GM03348 (cell line): ENCODE measurements at regions not wholly inside any gene's neighbourhood (a gene's known extent, or its start where the extent isn't known, plus 50 kb on each side); places are given as distances from the start of the nearest gene placed in this dataset.
A peak's percentile ranks its signal among the peaks of the same experiment; 100 is the strongest.

ENCODE experiments used
- DNase-seq: peaks from one replicate; pipeline ENCODE4 v3.0.0; 2012; ENCODE audit warnings: low spot score

DNA sequence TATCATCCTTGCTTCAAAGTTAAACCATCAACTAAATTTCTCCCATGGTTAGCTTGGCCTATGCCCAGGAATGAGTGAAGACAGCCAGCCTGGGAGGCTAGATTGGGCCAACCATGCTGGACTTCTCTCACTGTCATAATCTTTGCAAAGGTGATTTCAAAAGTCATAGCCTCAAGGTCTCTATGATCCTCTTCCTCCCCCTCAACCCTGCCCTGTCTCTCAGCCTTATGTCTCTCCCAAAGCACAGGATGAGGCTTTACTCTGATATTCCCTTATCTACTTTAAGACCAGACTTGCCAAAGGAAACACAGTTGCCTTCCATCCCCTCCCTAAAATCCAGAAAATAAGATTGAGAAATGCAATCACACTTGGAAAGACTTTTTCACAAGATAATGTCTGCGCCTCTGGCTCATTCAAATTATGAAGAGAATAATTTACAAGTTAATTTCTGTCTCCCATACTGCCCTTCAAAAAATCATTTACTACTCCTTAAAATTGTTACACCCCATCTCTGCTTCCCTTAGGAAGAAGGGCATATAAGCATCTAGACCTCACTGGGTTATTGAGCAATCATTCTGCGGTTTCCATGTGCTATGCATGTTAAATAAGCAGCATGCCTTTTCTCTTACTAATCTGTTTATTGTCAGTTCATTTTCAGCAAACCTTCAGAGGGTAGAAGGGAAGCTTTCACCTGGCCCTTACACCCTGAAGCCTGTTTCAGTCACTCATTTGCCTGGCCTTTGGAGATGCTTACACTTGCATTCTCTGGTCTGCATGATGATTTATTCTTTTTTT lies 113.8 kb upstream of the ANKRD55 start:
- DNase-seq = peak; percentile 61

DNA sequence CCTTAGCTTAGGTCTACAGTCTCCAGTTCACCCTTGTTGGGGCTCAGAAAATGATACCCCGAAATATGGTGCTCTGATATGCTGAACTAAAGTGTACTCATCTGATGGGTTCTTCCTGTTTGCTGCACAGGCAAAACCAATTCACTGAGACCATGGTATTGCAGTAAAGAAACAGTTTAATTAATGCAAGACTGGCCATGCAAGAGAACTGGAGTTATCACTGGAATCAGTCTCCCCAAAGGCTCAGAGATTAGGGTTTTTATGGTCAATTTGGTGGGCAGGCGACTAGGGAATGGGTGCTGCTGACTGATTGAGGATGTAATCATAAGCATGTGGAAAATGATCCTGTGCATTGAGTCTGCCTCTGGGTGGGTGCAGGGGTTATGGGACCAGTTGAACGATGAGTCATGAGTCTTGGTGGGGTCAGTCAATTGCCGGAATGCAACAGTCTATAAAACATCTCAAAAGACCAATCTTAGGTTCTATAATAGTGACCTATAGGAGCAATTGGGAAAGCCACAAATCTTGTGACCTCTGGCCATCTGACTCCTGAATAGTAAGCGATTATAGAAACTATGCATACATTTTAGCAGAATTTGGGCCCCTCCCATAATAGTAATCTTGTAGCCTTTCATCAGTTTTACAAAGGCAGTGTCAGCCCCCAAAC lies 113.0 kb upstream of the ANKRD55 start:
- DNase-seq = no peak

DNA sequence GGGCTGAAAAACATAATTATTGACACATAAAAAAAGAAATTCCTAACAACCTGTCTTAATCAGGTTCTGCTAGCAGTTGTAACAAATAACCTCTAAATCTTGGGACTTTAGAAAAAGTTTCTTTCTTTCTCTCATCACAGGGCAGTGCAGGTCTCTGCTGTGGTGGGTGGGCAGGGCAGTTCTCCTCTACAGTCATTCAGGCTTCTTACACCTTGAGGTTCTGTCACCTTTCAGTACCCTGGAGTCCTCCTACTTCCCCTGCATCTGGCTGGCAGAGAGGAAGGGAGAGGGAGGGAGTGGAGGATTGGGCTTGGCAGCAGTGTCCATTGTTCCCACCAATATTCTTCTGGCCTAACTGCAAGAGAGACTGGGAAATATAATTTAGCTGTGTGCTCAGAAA lies 112.2 kb upstream of the ANKRD55 start:
- DNase-seq = no peak

DNA sequence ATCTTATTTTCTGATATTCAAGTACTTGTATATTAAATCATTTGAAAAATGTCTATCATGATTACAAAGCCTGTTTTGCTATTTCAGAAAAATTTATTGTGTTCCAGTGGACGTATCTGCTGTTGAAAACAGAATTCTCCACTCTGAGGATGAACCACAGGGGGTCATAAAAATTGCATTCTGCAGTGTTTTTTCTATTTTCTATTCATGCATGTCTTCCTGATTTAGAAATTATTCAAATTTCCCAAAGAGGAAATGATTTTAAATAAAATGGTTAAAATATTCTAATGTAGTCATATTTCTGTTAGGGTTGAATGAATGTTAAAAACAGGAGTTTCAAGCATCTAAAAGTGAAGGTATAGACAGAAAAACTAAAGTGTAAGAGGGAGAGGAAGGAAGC lies 111.5 kb upstream of the ANKRD55 start:
- DNase-seq = no peak

DNA sequence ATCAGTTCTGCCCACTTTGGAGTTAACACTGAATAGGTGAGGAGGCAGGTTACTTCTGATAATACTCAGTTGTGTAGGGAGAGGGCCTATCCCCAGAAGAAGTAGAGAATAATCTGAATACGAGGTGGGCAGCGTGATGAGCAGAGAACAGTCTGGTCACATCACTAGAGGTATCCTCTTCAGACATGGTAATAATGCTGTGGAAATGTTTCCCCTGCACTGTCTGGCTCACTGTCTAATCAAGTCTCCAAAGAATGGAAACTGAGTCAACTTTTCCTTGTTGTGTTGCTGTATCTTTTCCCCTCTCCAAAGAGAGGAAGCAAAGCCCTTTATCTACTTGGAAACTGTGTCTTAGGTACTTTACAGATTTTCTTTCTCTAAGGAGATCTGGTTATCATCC lies 110.9 kb upstream of the ANKRD55 start:
- no peak for DNase-seq

DNA sequence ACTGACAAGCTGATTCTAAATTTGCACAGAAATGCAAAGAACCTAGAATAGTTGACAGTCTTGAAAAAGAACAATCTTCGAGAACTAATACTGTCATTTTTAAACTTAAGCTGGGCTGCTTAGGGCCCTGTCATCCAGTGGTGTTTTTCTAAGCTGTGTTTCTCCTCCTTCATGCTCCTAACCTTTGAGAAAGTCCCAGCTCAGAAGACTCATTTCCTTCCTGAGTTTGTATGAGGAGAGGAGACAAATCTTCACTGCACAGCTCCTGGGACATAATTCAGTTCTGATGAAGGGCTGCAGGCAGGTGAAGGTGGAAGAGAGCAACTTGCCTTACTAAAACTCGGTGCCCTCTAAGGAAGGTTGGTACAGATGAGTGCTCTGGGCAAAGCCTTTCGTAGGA lies 109.5 kb upstream of the ANKRD55 start:
- no peak for DNase-seq

DNA sequence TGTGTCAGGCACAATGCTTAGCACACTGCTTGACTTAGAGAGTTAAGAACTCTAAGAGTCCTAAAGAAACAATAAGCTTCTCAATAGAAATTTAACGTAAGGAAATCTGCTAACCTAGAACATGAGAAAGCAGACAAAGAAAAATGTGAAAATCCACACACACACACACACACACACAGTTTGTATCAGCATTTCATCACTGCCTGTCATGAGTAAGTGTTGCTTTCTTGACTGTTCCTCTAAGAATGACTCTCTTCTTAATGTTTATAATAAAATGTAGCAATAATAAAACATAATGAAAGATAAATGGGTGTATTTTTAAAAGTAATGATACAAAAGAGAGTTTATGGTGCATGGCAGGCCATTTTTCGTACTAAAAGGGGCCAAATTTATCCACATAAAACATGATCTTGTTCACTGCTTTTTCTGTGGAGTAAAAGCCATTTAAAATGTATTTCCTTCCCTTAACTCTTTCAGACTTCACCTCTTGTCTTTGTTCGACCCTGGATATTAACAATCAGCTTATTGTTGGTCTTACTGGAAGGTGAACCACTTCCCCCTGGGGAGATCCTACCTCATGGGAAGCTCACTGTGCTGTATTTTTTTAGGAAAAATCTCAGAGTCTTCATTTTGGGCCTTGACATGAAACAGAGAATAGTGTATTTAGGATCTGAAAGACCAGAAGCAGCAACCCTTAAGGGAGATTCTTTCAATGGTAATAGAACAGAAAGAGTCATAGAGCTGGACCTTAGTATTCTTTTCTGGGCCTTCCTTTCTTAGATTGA lies 107.3 kb upstream of the ANKRD55 start:
- DNase-seq = no peak

DNA sequence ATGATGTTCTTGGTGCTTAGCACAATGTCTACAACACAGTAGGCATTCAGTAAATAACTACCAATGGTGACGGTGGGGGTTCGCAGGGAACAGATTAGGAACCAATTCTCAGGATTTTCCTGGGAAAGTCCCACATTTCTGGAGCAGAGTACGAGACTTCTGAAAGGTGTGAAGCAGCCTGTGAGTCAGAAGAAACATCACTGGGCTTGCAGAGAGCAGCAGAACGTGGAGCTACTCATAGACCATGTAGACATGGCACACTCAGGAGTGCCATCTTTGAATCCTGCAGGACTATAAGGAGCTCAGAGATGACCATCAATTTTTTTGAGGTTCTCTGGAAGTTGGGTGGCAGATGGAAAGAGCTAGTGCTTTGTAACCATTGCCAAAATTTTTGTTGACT lies 106.6 kb upstream of the ANKRD55 start:
- DNase-seq = no peak

DNA sequence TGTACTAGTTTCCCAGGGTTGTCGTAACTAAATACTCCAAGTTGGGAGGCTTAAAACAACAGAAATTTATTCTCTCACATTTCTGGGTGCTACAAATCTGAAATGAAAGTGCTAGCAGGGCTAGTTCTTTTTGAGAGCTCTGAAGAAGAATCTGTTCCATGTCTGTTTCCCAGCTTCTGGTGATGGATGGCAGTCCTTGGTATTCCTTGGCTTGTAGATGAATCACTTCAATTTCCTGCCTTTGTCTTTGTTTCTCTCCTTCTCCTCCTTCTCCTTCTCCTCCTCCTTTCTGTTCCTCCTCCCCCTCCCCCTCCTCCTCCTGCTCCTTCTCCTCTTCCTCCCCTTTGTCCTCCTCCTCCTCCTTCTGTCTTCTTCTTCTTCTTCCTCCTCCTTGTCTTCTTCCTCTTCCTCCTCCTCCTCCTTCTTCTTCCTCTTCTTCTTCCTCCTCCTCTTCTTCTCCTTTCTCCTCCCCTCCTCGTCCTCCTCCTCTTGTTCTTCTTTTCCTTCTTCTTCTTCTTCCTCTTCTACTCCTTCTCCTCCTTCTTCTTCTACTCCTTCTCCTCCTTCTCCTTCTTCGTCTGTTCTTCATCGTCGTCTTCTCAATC lies 104.7 kb upstream of the ANKRD55 start:
- DNase-seq = no peak

DNA sequence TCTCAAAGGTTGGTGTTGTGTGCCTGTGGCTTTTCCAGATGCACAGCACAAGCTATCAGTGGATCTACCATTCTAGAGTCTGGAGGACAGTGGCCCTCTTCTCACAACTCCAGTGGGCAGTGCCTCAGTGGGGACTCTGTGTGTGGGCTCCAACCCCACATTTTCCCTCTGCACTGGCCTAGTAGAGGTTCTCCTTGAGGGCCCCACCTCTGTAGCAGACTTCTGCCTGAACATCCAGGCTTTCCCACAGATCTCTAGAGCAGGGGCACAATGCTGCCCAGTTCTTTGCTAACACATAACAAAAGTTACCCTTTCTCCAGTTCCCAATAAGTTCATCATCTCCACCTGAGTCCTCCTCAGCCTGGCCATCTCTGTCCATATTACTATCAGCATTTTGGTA lies 102.1 kb upstream of the ANKRD55 start:
- DNase-seq = no peak

DNA sequence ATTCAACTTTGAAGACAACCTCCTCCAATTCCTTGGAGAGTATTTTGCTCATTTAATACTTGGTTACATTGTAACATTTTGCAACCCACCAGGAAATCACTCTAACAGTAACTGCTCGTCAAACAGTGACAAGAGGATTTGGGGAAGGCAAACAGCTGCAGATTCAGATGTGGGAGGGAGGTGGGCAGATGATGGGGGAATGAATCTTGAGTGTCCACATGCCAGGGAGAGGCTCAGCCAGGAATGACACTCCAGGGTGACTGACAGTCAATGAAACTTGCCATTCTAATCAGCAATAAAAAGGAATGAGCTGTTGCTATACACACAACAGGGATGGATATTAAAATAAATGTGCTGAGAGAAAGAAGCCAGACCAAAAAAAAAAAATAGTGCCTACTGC lies 97.7 kb upstream of the ANKRD55 start:
- no peak for DNase-seq

DNA sequence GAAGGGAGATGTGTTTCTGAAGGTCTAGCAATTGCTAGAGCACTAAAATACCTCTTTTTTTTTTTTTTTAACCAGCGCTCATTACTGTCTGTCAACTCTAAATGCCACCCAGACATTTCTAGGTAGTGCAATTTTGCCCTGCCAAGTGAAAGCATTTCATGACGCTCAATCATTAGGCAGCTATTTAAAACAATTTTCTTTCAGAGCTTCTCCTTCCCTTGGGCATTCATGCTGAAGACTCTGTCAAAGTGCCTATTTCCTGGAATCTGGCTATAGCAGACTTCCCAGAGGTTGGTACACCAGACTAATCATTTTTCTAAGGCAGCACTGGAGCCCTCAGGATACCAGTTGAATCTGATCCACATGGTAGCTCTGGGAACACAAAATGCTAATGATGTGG lies 97.0 kb upstream of the ANKRD55 start:
- no peak for DNase-seq

DNA sequence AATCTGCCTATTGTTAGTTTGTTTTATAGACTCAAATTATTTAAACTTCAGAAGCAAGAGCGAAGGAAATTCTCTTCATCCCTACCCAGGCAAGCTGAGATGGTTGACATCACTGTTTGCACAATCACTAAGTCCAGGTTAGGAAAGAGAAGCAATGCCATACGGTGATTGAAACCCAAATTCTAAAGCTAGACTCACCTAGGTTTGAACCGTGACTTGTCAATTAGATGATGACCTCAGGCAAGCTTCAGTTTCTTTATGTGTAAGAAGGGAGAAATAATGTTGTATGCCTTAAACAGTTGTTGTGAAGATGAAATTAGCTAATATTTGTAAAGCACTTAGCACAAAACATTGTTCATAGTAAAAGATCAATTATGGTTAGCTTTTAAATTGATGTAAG lies 96.5 kb upstream of the ANKRD55 start:
- DNase-seq = no peak

DNA sequence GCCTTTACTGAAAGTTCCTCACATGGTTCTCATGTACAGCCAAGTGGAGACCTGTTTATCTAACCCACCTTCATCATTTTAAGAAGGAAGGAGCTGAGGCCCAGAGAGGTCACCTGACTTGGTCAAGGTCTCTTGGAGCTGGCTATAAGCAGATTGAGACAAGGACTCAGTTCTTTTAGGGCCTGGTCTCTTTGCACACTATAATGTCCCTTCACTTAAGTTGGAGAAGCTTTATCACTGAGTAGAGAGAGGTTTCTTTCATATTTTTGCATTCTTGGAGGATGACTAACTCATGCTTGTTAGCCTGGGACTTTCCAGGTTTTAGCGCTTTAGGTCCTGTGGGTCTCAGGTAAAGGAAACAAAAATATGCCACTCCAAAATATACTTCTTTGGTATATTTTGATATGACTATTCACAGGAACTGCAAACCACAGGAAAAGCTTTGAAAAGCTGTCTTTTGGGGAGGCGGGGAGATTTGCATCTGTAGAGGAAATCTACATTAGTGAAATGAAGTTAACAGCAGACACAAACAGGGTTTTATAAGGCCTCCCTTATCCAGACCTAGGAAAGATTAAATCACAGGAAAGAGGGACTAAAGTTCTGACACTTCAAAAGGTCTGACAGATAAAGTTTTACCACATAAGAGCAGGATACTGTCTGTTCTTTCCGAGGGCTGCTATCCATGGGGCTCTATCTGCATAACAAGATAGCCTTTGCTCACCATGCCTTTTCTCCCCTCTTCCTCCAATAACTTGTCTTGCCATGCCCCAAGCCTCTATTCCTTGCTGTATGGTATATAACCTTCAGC lies 95.8 kb upstream of the ANKRD55 start:
- DNase-seq = no peak

DNA sequence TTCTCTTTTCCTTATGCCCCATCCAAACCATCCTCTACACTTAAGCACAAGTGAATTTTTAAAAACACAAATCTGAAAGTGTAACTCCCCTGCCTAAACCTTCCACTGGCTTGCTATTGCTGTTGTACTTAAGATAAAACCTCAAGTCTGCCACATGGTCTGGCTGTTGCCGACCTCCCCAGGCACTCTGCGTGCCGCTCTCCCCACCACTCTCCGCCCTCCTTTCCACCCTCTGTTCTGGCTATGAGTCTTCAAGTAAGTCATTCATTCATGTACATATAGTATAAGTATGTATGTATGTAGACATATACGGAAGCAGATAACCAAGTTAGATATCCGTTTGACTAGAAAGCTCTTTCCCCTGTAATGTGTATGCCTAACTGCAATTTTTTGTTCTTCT lies 94.7 kb upstream of the ANKRD55 start:
- DNase-seq = no peak

DNA sequence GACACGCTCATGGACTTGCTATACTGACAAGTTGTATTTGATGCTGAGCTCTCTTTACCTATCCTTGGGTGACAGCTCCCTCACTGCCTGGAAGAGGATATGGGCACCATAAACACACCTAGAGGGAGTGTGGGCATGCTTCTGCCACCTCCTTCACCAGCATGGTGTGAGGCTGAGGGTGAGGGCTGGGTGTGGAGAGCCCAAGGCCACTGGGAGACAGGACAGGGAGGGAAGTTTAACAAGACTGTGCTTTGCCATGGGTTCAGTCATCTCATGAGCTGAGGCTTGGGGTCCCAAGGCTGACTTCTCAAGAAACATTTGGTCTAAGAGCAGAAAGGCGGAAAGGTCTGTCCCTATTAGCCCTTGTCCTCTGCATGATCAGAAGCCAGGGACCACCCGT lies 93.6 kb upstream of the ANKRD55 start:
- no peak for DNase-seq

DNA sequence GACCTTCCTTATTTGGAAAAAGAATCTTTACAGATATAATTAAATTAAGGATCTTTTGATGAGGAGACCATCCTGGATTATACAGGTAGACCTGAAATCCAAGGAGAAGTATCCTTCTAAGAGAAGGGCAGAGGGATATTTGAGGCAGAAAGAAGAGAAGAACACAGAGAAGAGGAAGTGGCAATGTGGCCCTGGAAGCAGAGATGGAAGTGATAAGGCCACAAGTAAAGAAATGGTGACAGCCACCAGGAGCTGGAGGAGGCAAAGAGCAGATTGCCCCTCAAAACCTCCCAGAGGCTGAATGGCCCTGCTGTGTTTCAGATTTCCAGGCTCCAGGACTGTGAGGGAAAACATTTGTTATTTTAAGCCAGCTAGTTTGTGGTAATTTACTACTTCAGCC lies 93.0 kb upstream of the ANKRD55 start:
- DNase-seq = no peak

DNA sequence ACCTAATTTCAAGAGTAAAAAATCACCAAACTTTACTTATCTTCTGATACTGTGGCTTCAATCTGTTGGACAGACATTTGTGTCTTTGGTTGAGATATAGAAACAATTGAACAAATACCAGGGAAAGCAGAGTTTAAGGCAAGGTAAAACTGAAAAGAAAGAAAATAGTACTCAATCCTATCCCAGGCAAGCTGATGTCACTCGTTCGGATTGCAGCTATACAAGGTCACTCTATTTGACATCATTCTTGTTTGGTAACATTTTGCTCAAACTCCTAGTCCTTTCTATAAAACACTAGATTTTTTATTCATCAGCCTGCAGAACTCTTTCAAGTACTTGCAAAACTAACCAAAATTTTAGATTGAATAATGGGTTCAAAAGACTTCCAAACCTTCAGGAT lies 91.9 kb upstream of the ANKRD55 start:
- DNase-seq = no peak

DNA sequence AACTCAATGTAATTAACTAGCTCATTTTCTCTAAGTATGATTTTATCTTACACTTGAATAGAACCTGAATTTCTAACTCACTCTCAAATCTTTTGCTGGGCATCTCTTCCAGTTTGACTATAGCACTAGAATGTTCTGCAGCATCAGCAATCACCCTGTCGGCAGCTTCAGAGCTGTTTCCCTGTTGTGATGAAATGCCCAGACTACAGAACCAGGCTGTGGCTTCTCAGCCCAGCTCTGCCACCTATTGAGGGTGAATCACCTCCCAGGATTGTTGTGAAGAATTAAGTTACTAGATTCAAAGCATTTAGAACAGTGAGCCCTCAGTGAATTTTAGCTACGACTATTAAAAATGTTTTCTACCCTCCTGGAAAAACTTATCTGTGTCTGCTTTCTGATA lies 90.4 kb upstream of the ANKRD55 start:
- DNase-seq = peak; percentile 55

DNA sequence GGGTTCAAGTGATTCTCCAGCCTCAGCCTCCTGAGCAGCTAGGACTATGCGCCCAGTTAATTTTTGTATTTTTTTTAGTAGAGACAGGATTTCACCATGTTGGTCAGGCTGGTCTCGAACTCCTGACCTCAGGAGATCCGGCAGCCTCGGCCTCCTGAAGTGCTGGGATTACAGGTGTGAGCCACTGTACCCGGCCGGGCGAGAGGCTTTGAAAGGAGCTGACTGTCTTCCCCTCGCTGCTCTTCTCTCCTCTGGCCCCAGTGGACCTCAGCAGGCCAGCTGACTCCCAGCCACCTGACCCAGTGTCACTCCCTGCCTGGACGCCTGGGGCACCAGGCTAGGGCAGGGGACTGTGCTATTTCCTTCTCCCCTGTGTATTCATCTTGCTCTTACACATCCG lies 89.5 kb upstream of the ANKRD55 start:
- no peak for DNase-seq

DNA sequence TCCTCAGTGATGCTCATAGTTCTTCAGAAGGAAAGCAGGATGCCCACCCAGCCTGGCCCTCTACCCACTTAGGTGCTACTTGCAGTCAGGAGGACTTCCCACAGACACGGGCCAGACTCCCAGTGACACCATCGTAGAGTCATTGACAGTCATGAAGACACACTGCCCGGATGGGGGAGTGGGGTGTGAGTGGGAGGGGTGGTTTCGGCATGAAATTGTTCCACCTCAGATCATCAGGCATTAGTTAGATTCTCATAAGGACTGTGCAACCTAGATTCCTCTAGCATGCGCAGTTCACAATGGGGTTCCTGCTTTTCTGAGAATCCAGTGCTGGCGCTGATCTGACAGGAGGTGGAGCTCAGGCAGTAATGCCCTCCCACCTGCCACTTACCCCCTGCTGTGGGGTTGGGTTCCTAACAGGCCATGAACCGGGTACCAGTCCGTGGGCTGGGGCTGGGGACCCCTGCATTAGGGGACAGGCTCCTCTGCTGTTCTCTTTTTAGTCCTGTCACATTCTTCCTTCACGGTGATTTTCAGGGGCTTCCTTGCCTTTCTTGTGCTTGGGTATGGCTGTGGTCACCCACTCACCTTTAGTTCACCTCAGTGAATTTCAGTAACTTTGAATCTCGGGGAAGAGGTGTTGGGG lies 88.2 kb upstream of the ANKRD55 start:
- no peak for DNase-seq
